GM19035 (cell line): ENCODE measurements at regions not wholly inside any gene's neighbourhood (a gene's known extent, or its start where the extent isn't known, plus 50 kb on each side); places are given as distances from the start of the nearest gene placed in this dataset.

Source experiments
- ATAC-seq: cut with Tn5 transposase; IDR thresholded peaks from one replicate; pipeline ENCODE4 v1.9.1; 2021; ENCODE audit not compliant: unreplicated experiment

DNA sequence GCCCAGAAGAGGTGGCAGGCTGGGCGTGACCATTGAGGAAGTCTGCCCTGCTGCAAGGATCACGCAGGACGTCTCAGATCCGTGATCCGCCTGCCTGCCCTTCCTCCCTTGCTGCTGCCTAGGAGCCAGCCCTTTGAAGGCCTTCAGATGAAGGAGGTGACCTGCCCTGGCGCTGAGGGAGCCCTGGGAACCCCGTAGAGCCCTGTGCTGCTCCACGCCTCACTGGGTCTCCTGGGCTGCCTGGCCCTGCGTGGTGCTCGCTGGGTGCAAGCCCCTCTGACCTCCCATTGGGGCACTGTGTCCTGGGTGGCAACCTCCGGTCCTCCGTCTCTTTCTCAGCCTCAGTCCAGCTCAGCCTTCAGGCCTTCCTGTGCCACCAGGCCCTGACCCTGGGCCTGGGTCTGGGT, 295.3 kb upstream of the IRX4 start:
- ATAC-seq = no peak

GRCh38 chr5:2177244-2177643, 294.5 kb upstream of the IRX4 start:
- ATAC-seq = no peak

DNA sequence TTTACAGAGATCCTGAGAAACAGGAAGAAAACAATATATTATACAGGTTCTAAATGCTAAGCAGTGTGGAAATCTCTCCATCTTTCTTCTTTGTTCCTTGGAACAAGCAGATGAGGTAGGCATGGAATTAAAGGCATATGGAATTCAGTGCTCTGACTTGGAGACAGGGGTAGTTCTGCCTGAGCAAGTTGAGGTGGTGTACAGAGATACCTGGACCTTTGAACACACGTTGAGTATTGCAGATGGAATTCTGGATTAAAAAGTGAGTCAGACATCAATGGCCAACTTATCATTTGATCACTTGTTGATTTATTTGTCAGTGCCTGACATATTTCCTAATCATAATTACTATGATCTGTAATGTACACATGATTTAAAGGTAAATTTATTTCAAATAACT, 293.9 kb upstream of the IRX4 start:
- no peak for ATAC-seq

DNA sequence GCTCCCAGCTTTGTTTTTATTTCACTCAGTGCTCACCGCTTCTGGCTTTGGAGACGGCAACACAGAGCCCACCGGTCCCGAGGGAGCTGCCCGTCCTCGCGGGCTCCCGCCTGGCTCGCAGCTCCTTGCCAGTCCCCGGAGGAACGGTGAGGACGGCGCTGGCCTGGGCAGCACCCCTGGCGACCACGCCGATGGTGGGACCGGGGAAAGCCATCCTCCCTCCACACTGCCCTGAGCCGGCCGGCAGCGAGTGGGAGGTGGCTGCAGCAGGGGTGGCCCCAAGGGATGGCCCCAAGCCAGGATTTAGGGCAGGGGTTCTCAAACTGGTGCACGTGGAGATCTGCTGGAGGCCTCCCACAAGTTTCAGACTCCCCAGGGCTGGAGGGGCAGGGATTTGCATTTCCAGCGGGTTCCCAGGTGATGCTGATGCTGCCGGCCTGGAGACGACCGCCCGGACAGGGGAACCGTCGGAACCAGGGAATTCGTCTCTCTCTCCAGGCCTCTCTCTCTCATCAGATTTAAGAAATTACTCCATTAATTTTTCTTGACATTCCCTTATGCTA, 293.2 kb upstream of the IRX4 start:
- ATAC-seq = no peak

- ATAC-seq = no peak
These were observed 292.3 kb upstream of the IRX4 start for GRCh38 chr5:2175041-2175440.

DNA sequence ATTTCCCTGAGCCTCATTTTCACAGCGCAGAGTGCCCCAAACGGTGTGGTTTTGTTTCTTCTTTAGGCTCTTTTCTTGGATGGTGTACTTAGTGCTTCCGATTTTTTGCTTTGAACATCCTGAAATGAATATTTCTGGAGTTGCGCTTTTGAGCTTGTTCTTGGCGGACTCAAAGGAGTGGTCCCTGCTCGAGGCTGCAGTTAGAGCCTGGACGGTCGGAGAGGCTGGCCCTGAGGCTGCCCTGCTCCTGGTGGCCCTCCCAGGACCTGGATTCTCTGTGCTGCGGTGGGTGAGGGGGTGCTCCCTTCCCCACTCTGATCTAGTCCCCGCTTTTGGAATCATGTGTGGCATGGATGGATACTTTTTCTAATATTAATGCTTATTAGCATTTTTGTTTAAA, 291.8 kb upstream of the IRX4 start:
- no peak for ATAC-seq

- ATAC-seq = no peak
These were observed 290.6 kb upstream of the IRX4 start for GRCh38 chr5:2173151-2173834.

DNA sequence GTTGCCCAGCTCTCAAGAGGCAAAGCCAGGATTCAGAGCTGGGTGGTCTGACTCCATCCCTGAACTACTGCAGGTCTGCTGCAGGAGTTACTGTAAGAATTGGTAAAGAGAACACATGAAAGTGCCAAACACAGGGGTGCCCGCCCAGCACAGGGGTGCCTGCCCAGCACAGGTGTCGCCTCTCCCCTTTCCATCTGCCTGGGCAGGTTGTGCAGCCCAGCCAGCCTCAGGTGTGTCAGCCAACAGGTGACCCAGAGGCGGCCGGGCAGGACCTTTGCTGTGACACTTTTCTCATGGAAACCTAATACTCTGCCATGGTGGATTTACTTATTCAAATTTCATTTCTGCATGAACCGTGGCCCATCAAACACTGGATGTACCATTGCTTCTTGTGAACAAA, 289.7 kb upstream of the IRX4 start:
- ATAC-seq = no peak

GRCh38 chr5:2170761-2171160, 288.0 kb upstream of the IRX4 start:
- ATAC-seq = no peak

- ATAC-seq = no peak
These were observed 287.4 kb upstream of the IRX4 start for GRCh38 chr5:2169850-2170760.

DNA sequence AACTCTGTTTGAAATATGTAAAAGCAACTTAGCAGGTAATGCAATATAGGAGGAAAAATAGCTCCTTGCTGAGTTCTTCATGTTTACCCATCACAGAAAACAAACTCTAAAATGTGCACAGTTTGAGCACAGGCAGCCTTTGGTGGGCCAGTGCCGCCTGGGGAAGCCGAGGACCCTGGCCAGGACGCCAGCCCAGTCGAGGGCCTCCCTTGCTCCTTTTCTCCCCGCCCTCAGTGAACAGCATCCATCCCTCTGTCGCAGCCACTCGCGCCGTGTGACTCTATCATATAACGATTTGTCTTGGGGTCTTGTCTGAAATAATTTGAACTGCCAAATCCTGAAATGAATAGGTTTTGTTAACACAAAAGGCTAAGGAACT, 286.7 kb upstream of the IRX4 start:
- ATAC-seq = no peak

DNA sequence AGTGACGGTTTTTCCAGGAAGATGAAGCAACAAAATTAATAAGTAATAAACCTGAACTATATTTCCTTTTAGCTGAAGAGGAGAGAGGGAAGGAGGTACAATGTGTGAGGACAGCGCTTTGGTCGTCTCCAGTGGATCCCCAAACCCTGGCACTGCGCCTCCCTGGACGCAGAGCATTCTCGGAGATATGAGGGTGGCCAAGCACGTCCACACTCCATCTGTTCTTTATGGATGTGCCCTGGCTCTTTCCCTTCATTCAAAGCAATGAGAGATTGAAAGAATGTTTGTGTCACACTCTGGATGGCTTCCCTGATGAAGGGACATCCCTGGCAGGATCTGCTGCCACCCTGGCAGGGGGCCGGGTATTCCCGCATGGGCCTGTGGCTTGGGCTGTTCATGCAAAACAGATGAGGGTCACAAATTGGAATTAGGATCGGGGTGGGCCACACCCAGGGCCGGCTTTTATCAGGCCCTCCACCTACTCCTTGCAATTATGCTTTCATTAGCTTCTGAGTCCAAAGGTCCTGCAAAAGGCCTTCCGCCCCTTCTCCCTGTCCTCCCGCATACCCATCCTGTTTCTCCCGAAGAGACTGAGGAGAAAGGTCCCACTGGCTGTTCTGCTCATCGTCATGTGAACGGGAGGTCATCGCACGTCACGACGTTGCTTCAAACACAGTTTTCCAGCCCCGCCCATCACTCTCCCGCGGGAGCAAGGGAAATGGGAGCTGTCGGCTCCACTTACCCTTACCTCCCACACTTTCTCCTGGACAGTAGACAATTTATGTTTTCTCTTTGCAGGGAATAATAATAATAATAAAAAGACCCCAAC, 286.1 kb upstream of the IRX4 start:
- no peak for ATAC-seq

GRCh38 chr5:2167671-2168070, 284.9 kb upstream of the IRX4 start:
- no peak for ATAC-seq

- ATAC-seq = no peak
These were observed 284.3 kb upstream of the IRX4 start for GRCh38 chr5:2166979-2167377.

DNA sequence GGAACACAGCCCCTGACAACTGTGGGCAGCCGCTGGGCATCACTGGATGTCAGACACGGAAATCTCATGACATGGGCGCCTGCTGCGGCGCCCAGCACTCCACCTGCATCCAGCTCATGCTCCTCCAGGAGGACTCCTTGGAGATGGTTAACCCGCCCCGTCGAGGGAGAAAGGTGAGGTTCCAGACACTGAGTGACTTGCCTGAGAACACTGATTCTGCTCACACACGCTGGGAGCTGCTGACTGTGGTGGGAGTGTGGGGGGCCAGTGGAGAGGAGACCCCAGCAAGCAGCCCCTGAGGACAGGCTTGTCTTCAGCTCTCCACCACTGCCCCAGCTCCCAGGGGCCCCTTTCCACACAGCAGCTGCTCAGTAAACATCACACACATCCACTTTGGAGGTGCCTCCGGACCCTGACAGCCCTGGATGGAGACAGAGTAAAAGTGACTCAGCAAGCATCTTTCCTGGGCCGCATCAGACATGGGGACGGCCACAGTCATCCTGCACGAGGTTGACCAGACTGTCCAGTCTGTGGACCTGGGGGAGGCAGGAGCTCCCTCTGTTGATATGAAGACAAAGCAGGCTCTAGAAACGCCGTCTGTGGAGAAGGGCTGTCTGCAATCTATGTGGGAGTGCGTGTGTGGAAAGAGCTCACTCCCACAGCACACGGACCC, 283.7 kb upstream of the IRX4 start:
- ATAC-seq = no peak

- ATAC-seq = no peak
These were observed 283.0 kb upstream of the IRX4 start for GRCh38 chr5:2165615-2166305.

DNA sequence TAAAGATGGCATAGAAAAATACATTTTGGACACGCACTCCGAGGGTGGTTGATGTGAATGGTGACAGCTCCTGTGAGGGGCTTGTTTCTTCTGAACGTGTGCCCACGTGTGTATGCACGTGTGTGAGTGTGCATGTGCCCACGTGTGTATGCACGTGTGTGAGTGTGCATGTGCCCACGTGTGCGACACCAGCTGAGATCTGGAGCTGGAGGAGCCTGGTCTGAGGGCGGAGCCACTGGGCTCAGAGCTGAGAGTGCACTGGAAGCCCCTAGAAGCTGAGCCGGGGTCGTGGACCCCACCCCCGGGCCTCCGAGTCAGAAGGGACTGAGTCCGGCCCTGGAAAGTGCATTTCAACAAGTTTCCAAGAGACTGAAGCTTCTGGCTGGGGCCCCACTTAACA, 282.5 kb upstream of the IRX4 start:
- no peak for ATAC-seq

- no peak for ATAC-seq
These were observed 281.9 kb upstream of the IRX4 start for GRCh38 chr5:2164586-2164985.

DNA sequence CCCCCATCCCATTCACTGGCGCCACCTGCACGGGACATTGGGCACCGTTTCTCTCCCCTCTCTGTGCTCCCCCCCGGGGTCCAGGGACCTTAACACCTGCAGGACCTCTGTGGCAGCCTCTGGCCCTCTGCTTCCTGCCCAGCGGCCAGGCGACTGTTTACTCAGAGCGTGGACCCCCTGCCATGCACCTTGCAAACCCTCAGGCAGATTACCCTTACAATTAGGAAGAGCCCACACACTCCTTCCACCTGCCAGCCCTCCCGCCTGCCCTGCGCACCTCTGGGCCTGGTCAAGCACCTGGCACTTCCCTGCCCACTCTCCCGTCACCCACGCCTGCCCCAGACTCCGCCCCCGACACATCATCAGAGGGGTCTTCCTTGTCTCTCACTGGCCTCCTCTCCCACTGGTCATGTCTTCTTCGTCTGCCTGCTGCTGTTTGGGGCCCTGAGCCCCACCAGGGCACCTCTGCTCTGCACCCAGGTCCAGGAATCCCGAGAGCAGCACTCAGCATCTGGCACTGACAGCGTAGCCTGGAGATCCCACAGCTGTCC, 281.3 kb upstream of the IRX4 start:
- no peak for ATAC-seq
